Gastroesophageal sphincter (tissue), 3 donors: ENCODE measurements at regions not wholly inside any gene's neighbourhood (a gene's known extent, or its start where the extent isn't known, plus 50 kb on each side); places are given as distances from the start of the nearest gene placed in this dataset.

Experiments
- EP300 ChIP-seq: sonication (generic); formaldehyde crosslinking; IDR thresholded peaks from one replicate; pipeline ENCODE4 v1.6.1; 2017; ENCODE audit warnings: antibody characterized with exemption, mild to moderate bottlenecking
- POLR2A ChIP-seq, 2 donors: fragments of 450-650 bp; IDR thresholded peaks; one replicate each; pipeline ENCODE4 v1.6.1; 2017; ENCODE audit warnings: antibody characterized with exemption in 2 of 2, mild to moderate bottlenecking in 2 of 2, moderate library complexity in 1 of 2
- TF ChIP-seq, protein P1 (sequence below), 4 experiments: fragments of 200-600 bp in 2 of 4; fragments of 450-650 bp in 2 of 4; sonication (generic) in 1 of 4; IDR thresholded peaks; one replicate each; pipeline ENCODE4 v1.5.1; 2017 to 2019; ENCODE audit warnings: antibody characterized with exemption in 4 of 4, mild to moderate bottlenecking in 2 of 4, moderate library complexity in 2 of 4

DNA sequence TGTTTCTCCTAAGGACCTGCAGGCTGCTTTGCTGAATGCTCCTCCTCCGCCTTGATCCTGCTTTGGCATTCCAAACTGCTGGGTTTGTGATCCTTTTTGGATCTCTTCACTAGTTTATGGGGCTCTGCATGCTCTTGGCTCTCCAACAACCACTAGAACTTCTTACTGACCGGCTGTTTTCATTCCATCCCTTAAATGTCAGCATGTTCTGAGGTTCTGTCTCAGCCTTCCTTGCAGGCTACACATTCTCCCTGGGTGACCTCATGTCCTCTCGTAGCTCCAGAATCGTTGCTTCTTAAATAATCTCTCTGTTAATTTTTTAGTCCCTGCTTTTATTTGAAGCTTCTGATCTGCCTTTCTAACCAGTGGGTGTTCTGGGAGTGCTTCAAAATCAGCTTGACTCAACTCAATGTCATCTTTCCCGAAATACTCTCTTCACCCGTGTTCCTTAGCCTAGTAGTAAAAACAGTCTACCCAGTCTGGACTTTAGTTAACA lies 119.0 kb upstream of the HS3ST2 start:
- TF ChIP-seq EP300 (no peak), POLR2A (IDR thresholded peaks at IDR 0.05) (no peak)
- TF ChIP-seq, protein P1, sequence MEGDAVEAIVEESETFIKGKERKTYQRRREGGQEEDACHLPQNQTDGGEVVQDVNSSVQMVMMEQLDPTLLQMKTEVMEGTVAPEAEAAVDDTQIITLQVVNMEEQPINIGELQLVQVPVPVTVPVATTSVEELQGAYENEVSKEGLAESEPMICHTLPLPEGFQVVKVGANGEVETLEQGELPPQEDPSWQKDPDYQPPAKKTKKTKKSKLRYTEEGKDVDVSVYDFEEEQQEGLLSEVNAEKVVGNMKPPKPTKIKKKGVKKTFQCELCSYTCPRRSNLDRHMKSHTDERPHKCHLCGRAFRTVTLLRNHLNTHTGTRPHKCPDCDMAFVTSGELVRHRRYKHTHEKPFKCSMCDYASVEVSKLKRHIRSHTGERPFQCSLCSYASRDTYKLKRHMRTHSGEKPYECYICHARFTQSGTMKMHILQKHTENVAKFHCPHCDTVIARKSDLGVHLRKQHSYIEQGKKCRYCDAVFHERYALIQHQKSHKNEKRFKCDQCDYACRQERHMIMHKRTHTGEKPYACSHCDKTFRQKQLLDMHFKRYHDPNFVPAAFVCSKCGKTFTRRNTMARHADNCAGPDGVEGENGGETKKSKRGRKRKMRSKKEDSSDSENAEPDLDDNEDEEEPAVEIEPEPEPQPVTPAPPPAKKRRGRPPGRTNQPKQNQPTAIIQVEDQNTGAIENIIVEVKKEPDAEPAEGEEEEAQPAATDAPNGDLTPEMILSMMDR (IDR thresholded peaks at IDR 0.05): peak in 1 of 4 experiments; percentile 12
